Smooth muscle cell (in vitro differentiated cells): ENCODE measurements at regions not wholly inside any gene's neighbourhood (a gene's known extent, or its start where the extent isn't known, plus 50 kb on each side); places are given as distances from the start of the nearest gene placed in this dataset.

Experiments
- DNase-seq: peaks from one replicate; lab custom pipeline; 2025; ENCODE audit not compliant: unreplicated experiment; lab: John Stamatoyannopoulos, UW
- H2AFZ ChIP-seq: fragments of 200-600 bp; sonication (generic); 2 replicates; pipeline ENCODE4 v1.6.0; 2016; ENCODE audit warnings: antibody characterized with exemption, low read depth, mild to moderate bottlenecking
- H3F3A ChIP-seq: fragments of 200-600 bp; sonication (generic); 2 replicates; pipeline ENCODE4 v1.6.0; 2017; ENCODE audit warnings: antibody characterized with exemption, low read depth
- H3K27ac ChIP-seq: fragments of 200-600 bp; sonication (generic); 2 replicates; pipeline ENCODE4 v1.5.1; 2016; ENCODE audit warnings: low read depth, mild to moderate bottlenecking
- H3K27me3 ChIP-seq: fragments of 200-600 bp; sonication (generic); 2 replicates; pipeline ENCODE4 v1.6.1; 2016; ENCODE audit warnings: low read depth, mild to moderate bottlenecking
- H3K36me3 ChIP-seq: fragments of 200-600 bp; sonication (generic); 2 replicates; pipeline ENCODE4 v1.5.1; 2016; ENCODE audit warnings: low read depth
- H3K4me1 ChIP-seq: fragments of 200-600 bp; sonication (generic); 2 replicates; pipeline ENCODE4 v1.5.1; 2016; ENCODE audit warnings: low read depth
- H3K4me2 ChIP-seq: fragments of 200-600 bp; sonication (generic); 2 replicates; pipeline ENCODE4 v1.6.0; 2016; ENCODE audit warnings: mild to moderate bottlenecking
- H3K4me3 ChIP-seq: fragments of 200-600 bp; sonication (generic); 2 replicates; pipeline ENCODE4 v1.5.1; 2016; ENCODE audit warnings: mild to moderate bottlenecking
- H3K79me2 ChIP-seq: fragments of 200-600 bp; sonication (generic); 2 replicates; pipeline ENCODE4 v1.6.0; 2016; ENCODE audit warnings: low read depth, mild to moderate bottlenecking
- H3K9ac ChIP-seq: fragments of 200-600 bp; sonication (generic); 2 replicates; pipeline ENCODE4 v1.6.0; 2016; ENCODE audit warnings: low read depth
- H3K9me3 ChIP-seq: fragments of 200-600 bp; sonication (generic); replicated peaks from 2 replicates; pipeline ENCODE4 v1.5.1; 2016; ENCODE audit warnings: low read depth
- H4K20me1 ChIP-seq: fragments of 200-600 bp; sonication (generic); 2 replicates; pipeline ENCODE4 v1.6.0; 2016; ENCODE audit warnings: low read depth
- CTCF ChIP-seq: fragments of 200-600 bp; sonication (generic); IDR thresholded peaks from 2 replicates; pipeline ENCODE4 v1.5.1; 2017; ENCODE audit warnings: borderline replicate concordance, mild to moderate bottlenecking, antibody characterized with exemption; ENCODE audit not compliant: insufficient read depth, poor library complexity, severe bottlenecking
- WGBS: methylation state at CpG from one replicate; pipeline ENCODE4 v1.1.7; 2016; ENCODE audit warnings: low lambda C conversion rate; 5-methylcytosine and 5-hydroxymethylcytosine counted together

- Histone ChIP-seq H3K79me2 (no peaks in the 10 kb centered on the region), H3K4me3 (no peak overlapping the region), H3K36me3 (no peaks in the 10 kb centered on the region), H4K20me1 (no peaks in the 10 kb centered on the region), H3K4me1 (no peaks in the 10 kb centered on the region), H3K9ac (no peak overlapping the region), H3K27me3 (no peaks in the 10 kb centered on the region), H3K9me3 (no peaks in the 10 kb centered on the region), H2AFZ (no peak overlapping the region), H3K4me2 (no peak overlapping the region), H3F3A (no peaks in the 10 kb centered on the region), H3K27ac (no peak overlapping the region)
- no peak for DNase-seq
- 83% methylated on average over 4 of the region's 4 CpGs for WGBS
- no peak for TF ChIP-seq CTCF
These were observed 174.5 kb upstream of the MYT1L start for GRCh38 chr2:2505604-2506003.

GRCh38 chr2:2503864-2504418 lies 172.9 kb upstream of the MYT1L start:
- no peaks in the 10 kb centered on the region for H3K4me1 ChIP-seq
- no peaks in the 10 kb centered on the region for H3K9me3 ChIP-seq
- no peak overlapping the region for H3K9ac ChIP-seq
- no peaks in the 10 kb centered on the region for H3K36me3 ChIP-seq
- H2AFZ ChIP-seq = no peak overlapping the region
- H3K4me2 ChIP-seq = no peak overlapping the region
- no peak for DNase-seq
- H3F3A ChIP-seq = no peaks in the 10 kb centered on the region
- H3K27ac ChIP-seq = no peak overlapping the region
- no peaks in the 10 kb centered on the region for H3K79me2 ChIP-seq
- H3K27me3 ChIP-seq = no peaks in the 10 kb centered on the region
- no peaks in the 10 kb centered on the region for H4K20me1 ChIP-seq
- no peak for TF ChIP-seq CTCF
- WGBS = 94% methylated on average over 6 of the region's 6 CpGs
- H3K4me3 ChIP-seq = no peak overlapping the region

GRCh38 chr2:2502201-2502549 lies 171.1 kb upstream of the MYT1L start:
- no peak for TF ChIP-seq CTCF
- H3K27ac ChIP-seq = no peak overlapping the region
- H3K4me1 ChIP-seq = no peaks in the 10 kb centered on the region
- DNase-seq = no peak
- WGBS = 85% methylated on average over 4 of the region's 4 CpGs
- H3K9ac ChIP-seq = no peak overlapping the region
- H3K9me3 ChIP-seq = no peaks in the 10 kb centered on the region
- no peaks in the 10 kb centered on the region for H3K36me3 ChIP-seq
- H2AFZ ChIP-seq = no peak overlapping the region
- no peaks in the 10 kb centered on the region for H3F3A ChIP-seq
- H3K79me2 ChIP-seq = no peaks in the 10 kb centered on the region
- H3K27me3 ChIP-seq = no peaks in the 10 kb centered on the region
- no peaks in the 10 kb centered on the region for H4K20me1 ChIP-seq
- H3K4me3 ChIP-seq = no peak overlapping the region
- H3K4me2 ChIP-seq = no peak overlapping the region

- DNase-seq = no peak
- Histone ChIP-seq H3K4me3 (no peak overlapping the region), H3K9ac (no peak overlapping the region), H3K27me3 (no peaks in the 10 kb centered on the region), H3F3A (no peaks in the 10 kb centered on the region), H3K9me3 (no peaks in the 10 kb centered on the region), H2AFZ (no peak overlapping the region), H4K20me1 (no peaks in the 10 kb centered on the region), H3K79me2 (no peaks in the 10 kb centered on the region), H3K4me2 (no peak overlapping the region), H3K27ac (no peak overlapping the region), H3K4me1 (no peaks in the 10 kb centered on the region), H3K36me3 (no peaks in the 10 kb centered on the region)
- 92% methylated on average over 9 of the region's 9 CpGs for WGBS
- no peak for TF ChIP-seq CTCF
These were observed 170.6 kb upstream of the MYT1L start for GRCh38 chr2:2501454-2502200.
